GM10266 (cell line): ENCODE measurements at regions not wholly inside any gene's neighbourhood (a gene's known extent, or its start where the extent isn't known, plus 50 kb on each side); places are given as distances from the start of the nearest gene placed in this dataset.

Experiments used
- DNase-seq: peaks from one replicate; pipeline ENCODE4 v3.0.0; 2012; ENCODE audit errors: extremely low spot score
- TF ChIP-seq, protein P1 (sequence below): IDR thresholded peaks from 2 replicates; pipeline ENCODE4 v1.5.1; 2012; ENCODE audit warnings: mild to moderate bottlenecking, low read depth; ENCODE audit not compliant: control insufficient read depth, insufficient read depth; ENCODE audit errors: missing control alignments

GRCh38 chr4:165714650-165715049 is 158.4 kb upstream of the TLL1 start:
- TF ChIP-seq, protein P1, sequence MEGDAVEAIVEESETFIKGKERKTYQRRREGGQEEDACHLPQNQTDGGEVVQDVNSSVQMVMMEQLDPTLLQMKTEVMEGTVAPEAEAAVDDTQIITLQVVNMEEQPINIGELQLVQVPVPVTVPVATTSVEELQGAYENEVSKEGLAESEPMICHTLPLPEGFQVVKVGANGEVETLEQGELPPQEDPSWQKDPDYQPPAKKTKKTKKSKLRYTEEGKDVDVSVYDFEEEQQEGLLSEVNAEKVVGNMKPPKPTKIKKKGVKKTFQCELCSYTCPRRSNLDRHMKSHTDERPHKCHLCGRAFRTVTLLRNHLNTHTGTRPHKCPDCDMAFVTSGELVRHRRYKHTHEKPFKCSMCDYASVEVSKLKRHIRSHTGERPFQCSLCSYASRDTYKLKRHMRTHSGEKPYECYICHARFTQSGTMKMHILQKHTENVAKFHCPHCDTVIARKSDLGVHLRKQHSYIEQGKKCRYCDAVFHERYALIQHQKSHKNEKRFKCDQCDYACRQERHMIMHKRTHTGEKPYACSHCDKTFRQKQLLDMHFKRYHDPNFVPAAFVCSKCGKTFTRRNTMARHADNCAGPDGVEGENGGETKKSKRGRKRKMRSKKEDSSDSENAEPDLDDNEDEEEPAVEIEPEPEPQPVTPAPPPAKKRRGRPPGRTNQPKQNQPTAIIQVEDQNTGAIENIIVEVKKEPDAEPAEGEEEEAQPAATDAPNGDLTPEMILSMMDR, result no peak
- no peak for DNase-seq

GRCh38 chr4:165715211-165715610 is 157.8 kb upstream of the TLL1 start:
- DNase-seq, result no peak
- TF ChIP-seq, protein P1, result no peak

DNA sequence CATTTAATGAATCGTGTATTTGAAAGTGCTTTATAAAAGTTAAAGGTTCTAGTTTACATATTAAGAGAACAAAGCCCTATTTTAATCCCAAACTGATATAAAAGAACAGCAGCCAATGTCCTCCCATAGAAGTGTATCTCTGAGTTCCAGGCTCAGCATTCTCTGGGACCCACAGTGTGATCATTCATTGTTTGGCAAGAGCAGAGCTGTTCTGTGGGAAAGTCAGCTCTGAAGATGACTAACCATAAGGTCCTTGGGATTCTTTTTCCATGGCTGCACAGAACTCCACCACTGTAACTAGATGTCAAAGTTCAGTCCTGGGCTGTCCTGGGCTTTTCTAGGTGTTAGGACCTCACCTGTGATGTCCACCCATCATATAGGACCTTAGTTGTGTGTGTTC is 157.0 kb upstream of the TLL1 start:
- no peak for DNase-seq
- TF ChIP-seq, protein P1, result no peak

DNA sequence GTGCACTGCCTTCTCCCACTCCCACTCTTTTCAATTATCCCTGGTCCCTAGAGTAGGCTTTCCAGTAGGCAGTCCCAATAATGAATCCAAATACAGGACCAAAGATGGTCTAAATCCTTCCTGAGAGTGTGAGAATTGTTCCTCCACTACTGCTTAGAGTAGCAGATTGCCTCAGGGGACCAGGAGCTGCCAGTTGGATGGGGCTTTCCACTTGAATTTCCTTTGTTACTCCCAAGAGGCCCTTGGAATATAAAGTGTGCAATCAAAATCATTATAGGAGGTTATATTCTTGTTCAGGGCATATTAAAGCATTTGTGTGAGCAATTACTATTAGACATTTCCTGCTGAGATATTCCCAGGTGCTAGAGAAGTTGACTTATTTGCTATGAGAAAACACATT is 156.6 kb upstream of the TLL1 start:
- TF ChIP-seq, protein P1, result no peak
- DNase-seq, result no peak

GRCh38 chr4:165718660-165719059 is 154.4 kb upstream of the TLL1 start:
- DNase-seq, result no peak
- TF ChIP-seq, protein P1, result no peak

DNA sequence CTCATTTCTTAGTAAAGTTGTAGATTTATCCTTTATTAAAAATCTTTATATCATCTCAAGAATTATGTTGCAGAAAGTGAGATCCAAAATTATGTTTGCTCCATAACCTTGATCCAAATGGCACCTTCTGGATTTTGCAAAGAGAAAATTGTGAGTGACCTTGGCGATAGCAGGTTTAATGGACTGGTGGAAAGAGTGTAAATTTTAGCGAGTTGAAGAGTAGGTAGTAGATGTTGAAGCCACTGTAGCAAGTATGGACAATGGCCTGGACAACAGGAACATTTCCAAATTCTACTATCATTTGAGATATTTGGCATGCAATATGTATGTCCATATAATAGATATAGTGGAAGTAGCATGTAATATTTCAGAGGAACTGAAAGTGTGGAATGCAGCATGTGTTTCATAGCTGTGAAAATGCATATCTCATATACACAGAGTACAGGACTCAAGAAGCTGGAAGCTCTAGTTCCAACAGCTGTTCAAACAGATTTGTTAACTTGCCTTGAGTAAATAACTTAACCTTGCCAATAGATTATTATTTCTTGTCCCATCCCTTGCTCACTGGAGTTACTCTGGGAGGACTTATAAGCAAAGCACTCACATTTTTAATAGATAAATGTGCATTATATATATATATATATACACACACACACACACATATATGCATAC is 152.5 kb upstream of the TLL1 start:
- TF ChIP-seq, protein P1, result no peak

GRCh38 chr4:165721815-165722214 is 151.2 kb upstream of the TLL1 start:
- TF ChIP-seq, protein P1, result no peak
- no peak for DNase-seq

More for the DNA sequence above, 152.5 kb upstream of the TLL1 start:
- DNase-seq, result no peak
